ENCODE measurements at regions not wholly inside any gene's neighbourhood (a gene's known extent, or its start where the extent isn't known, plus 50 kb on each side); places are given as distances from the start of the nearest gene placed in this dataset.

- no peak for TF ChIP-seq CTCF (IDR thresholded peaks at IDR 0.05 in 8 of 11, conservative IDR thresholded peaks at IDR 0.05 in 3 of 11)
- no peak for TF ChIP-seq POLR2AphosphoS5 (IDR thresholded peaks at IDR 0.05)
Observed at GRCh38 chr3:18761530-18761929, 336.4 kb upstream of the SATB1 start.

Measured in spleen (tissue), 7 donors.